SK-N-SH (cell line): ENCODE measurements at regions not wholly inside any gene's neighbourhood (a gene's known extent, or its start where the extent isn't known, plus 50 kb on each side); places are given as distances from the start of the nearest gene placed in this dataset.

Experiments used
- CTCF ChIA-PET: fragments of 300-600, 350-600 bp; formaldehyde crosslinking; extraction: SDS; loops from one replicate; lab custom pipeline; 2021; lab: Yijun Ruan, JAX
- POLR2A ChIA-PET: fragments of 350-600 bp; sonication (Branson Sonifier 250); formaldehyde crosslinking; extraction: SDS; loops from one replicate; lab custom pipeline; 2020; ENCODE audit warnings: antibody characterized with exemption, inconsistent platforms; lab: Yijun Ruan, JAX
- DNase-seq: peaks from one replicate; pipeline ENCODE4 v3.0.0; 2012
- H2AFZ ChIP-seq: fragments of 200-600 bp; sonication (generic); 2 replicates; pipeline ENCODE4 v1.8.1; 2016; ENCODE audit warnings: antibody characterized with exemption, mild to moderate bottlenecking, low read depth
- H3F3A ChIP-seq: fragments of 200-600 bp; sonication (generic); replicated peaks from 2 replicates; pipeline ENCODE3; 2016; ENCODE audit warnings: antibody characterized with exemption, mild to moderate bottlenecking; ENCODE audit not compliant: insufficient read depth
- H3K27ac ChIP-seq, 2 experiments: fragments of 200-500 bp in 1 of 2; fragments of 200-600 bp in 1 of 2; sonication (Bioruptor generic) in 1 of 2; sonication (generic), shearing (Covaris generic) in 1 of 2; 2 replicates each; pipeline versions ENCODE4 v1.5.1 to v1.6.1; 2014 to 2016; ENCODE audit warnings: low read depth in 2 of 2, inconsistent platforms in 1 of 2, low read length in 1 of 2, mild to moderate bottlenecking in 1 of 2, mixed read lengths in 1 of 2
- H3K27me3 ChIP-seq: fragments of 200-600 bp; sonication (generic), shearing (Covaris generic); 2 replicates; pipeline ENCODE4 v1.6.1; 2016; ENCODE audit warnings: mixed run types; ENCODE audit not compliant: insufficient read depth
- H3K36me3 ChIP-seq, 2 experiments: fragments of 200-500 bp in 1 of 2; fragments of 200-600 bp in 1 of 2; sonication (Bioruptor generic) in 1 of 2; sonication (generic) in 1 of 2; replicated peaks in 1 of 2; 2 replicates each; pipeline versions ENCODE3 to v1.5.1; 2014 to 2016; ENCODE audit warnings: low read length in 1 of 2, mild to moderate bottlenecking in 1 of 2; ENCODE audit not compliant: insufficient read depth in 2 of 2, control insufficient read depth in 1 of 2
- H3K4me1 ChIP-seq, 2 experiments: fragments of 200-500 bp in 1 of 2; fragments of 200-600 bp in 1 of 2; sonication (Bioruptor generic) in 1 of 2; sonication (generic), shearing (Covaris generic) in 1 of 2; 2 replicates each; pipeline versions ENCODE4 v1.5.1 to v1.6.1; 2014 to 2016; ENCODE audit warnings: low read depth in 1 of 2, low read length in 1 of 2, mixed run types in 1 of 2; ENCODE audit not compliant: insufficient read depth in 2 of 2, control insufficient read depth in 1 of 2
- H3K4me2 ChIP-seq: fragments of 200-600 bp; sonication (generic), shearing (Covaris generic); 2 replicates; pipeline ENCODE4 v1.6.1; 2017; ENCODE audit warnings: mixed run types
- H3K4me3 ChIP-seq, 2 experiments: fragments of 200-500 bp in 1 of 2; fragments of 200-600 bp in 1 of 2; sonication (Bioruptor generic) in 1 of 2; sonication (generic), shearing (Covaris generic) in 1 of 2; 2 replicates each; pipeline versions ENCODE4 v1.5.1 to v1.8.1; 2014 to 2016; ENCODE audit warnings: low read depth in 2 of 2, inconsistent platforms in 1 of 2, low read length in 1 of 2, mild to moderate bottlenecking in 1 of 2, mixed read lengths in 1 of 2, moderate library complexity in 1 of 2
- H3K79me2 ChIP-seq: fragments of 200-600 bp; sonication (generic); 2 replicates; pipeline ENCODE4 v1.8.1; 2017; ENCODE audit warnings: mild to moderate bottlenecking; ENCODE audit not compliant: insufficient read depth
- H3K9ac ChIP-seq: fragments of 200-600 bp; sonication (generic); 2 replicates; pipeline ENCODE4 v1.6.1; 2017; ENCODE audit warnings: mixed run types
- H3K9me2 ChIP-seq: fragments of 200-600 bp; sonication (generic); 2 replicates; pipeline ENCODE4 v1.6.1; 2017; ENCODE audit warnings: mixed run types
- H3K9me3 ChIP-seq: fragments of 200-600 bp; sonication (generic); 2 replicates; pipeline ENCODE4 v1.6.1; 2017; ENCODE audit warnings: mixed run types, mild to moderate bottlenecking, moderate library complexity
- H4K20me1 ChIP-seq: fragments of 200-600 bp; sonication (generic); 2 replicates; pipeline ENCODE4 v1.6.1; 2017; ENCODE audit warnings: mild to moderate bottlenecking, mixed run types; ENCODE audit not compliant: insufficient read depth
- ELF1 ChIP-seq: IDR thresholded peaks from 2 replicates; pipeline ENCODE4 v1.4.0; 2012
- EZH2phosphoT487 ChIP-seq: fragments of 200-600 bp; sonication (generic); IDR thresholded peaks from 2 replicates; pipeline ENCODE4 v1.6.1; 2017; ENCODE audit warnings: low read depth, mixed run types, mild to moderate bottlenecking, antibody characterized with exemption, moderate library complexity, borderline replicate concordance
- FOSL2 ChIP-seq: IDR thresholded peaks from 2 replicates; pipeline ENCODE4 v1.4.0; 2012; ENCODE audit warnings: low read depth, mild to moderate bottlenecking, moderate library complexity, borderline replicate concordance
- FOXJ3 ChIP-seq: sonication (generic); formaldehyde crosslinking; IDR thresholded peaks from 2 replicates; pipeline ENCODE4 v1.5.1; 2020; ENCODE audit warnings: mild to moderate bottlenecking, missing genetic modification reagents
- FOXM1 ChIP-seq: IDR thresholded peaks from 2 replicates; pipeline ENCODE4 v1.4.0; 2012; ENCODE audit warnings: low read depth, mild to moderate bottlenecking
- GABPA ChIP-seq: IDR thresholded peaks from 2 replicates; pipeline ENCODE4 v1.4.0; 2012; ENCODE audit warnings: low read depth, mild to moderate bottlenecking
- MEF2A ChIP-seq: IDR thresholded peaks from 2 replicates; pipeline ENCODE4 v1.4.0; 2012; ENCODE audit warnings: low read depth, borderline replicate concordance
- NFIC ChIP-seq: IDR thresholded peaks from 2 replicates; pipeline ENCODE4 v1.4.0; 2012; ENCODE audit warnings: borderline replicate concordance
- NRF1 ChIP-seq: IDR thresholded peaks from 2 replicates; pipeline ENCODE4 v1.6.1; 2012; ENCODE audit warnings: low read depth, mild to moderate bottlenecking, low read length
- PBX3 ChIP-seq: IDR thresholded peaks from 2 replicates; pipeline ENCODE4; 2012
- POLR2AphosphoS5 ChIP-seq: IDR thresholded peaks from 2 replicates; pipeline ENCODE4 v1.6.1; 2012; ENCODE audit warnings: low read depth, low read length
- RAD21 ChIP-seq: IDR thresholded peaks from 2 replicates; pipeline ENCODE4 v1.6.1; 2012; ENCODE audit warnings: mild to moderate bottlenecking, low read length
- RCOR1 ChIP-seq: fragments of 150-350 bp; IDR thresholded peaks from 2 replicates; pipeline ENCODE4 v1.6.1; 2017; ENCODE audit warnings: antibody characterized with exemption, low read length
- RFX5 ChIP-seq: IDR thresholded peaks from 2 replicates; pipeline ENCODE4 v1.6.1; 2012; ENCODE audit warnings: mild to moderate bottlenecking, improper control_type of control experiment, low read length
- SIN3A ChIP-seq: IDR thresholded peaks from 2 replicates; pipeline ENCODE4 v1.6.1; 2012; ENCODE audit warnings: low read depth, mild to moderate bottlenecking, low read length, moderate library complexity, borderline replicate concordance
- SMC3 ChIP-seq: IDR thresholded peaks from 2 replicates; pipeline ENCODE4 v1.6.1; 2012; ENCODE audit warnings: low read depth, low read length, improper control_type of control experiment
- TAF1 ChIP-seq: IDR thresholded peaks from 2 replicates; pipeline ENCODE4 v1.6.1; 2012; ENCODE audit warnings: low read depth, mild to moderate bottlenecking, low read length, moderate library complexity, borderline replicate concordance
- TCF12 ChIP-seq: IDR thresholded peaks from 2 replicates; pipeline ENCODE4 v1.4.0; 2012
- TEAD4 ChIP-seq: IDR thresholded peaks from 2 replicates; pipeline ENCODE4 v1.4.0; 2012; ENCODE audit warnings: mild to moderate bottlenecking, borderline replicate concordance; ENCODE audit not compliant: insufficient read depth
- USF2 ChIP-seq: fragments of 150-350 bp; IDR thresholded peaks from 2 replicates; pipeline ENCODE4 v1.6.1; 2017; ENCODE audit warnings: antibody characterized with exemption, low read length, low read depth, borderline replicate concordance
- YY1 ChIP-seq: IDR thresholded peaks from 2 replicates; pipeline ENCODE4 v1.4.0; 2012; ENCODE audit warnings: low read depth, mild to moderate bottlenecking
- ZBTB33 ChIP-seq: IDR thresholded peaks from 2 replicates; pipeline ENCODE4 v1.4.0; 2012; ENCODE audit warnings: low read depth, borderline replicate concordance
- WGBS: methylation state at CpG from one replicate; pipeline ENCODE4 v1.1.6; 2017; ENCODE audit warnings: low lambda C conversion rate; 5-methylcytosine and 5-hydroxymethylcytosine counted together
- TF ChIP-seq, protein P1 (sequence below): fragments of 200-600 bp; sonication (generic); IDR thresholded peaks from 2 replicates; pipeline ENCODE4 v1.6.1; 2017; ENCODE audit warnings: antibody characterized with exemption, mild to moderate bottlenecking, moderate library complexity

- CTCF ChIA-PET, result no interaction called here
- H3K4me1 ChIP-seq, result no peaks in the 10 kb centered on the region
- 6% methylated on average over 3 of the region's 3 CpGs for WGBS
- H3K9ac ChIP-seq, result no peak overlapping the region
- no peaks in the 10 kb centered on the region for H4K20me1 ChIP-seq
- H3K4me3 ChIP-seq, result no peak overlapping the region
- no peaks in the 10 kb centered on the region for H3K9me2 ChIP-seq
- H2AFZ ChIP-seq, result no peak overlapping the region
- H3K9me3 ChIP-seq, result no peaks in the 10 kb centered on the region
- H3K79me2 ChIP-seq, result no peaks in the 10 kb centered on the region
- TF ChIP-seq RCOR1 (no peak), EZH2phosphoT487 (no peak), NFIC (no peak), NRF1 (no peak), SMC3 (no peak), POLR2AphosphoS5 (no peak), MEF2A (no peak), FOSL2 (no peak), TAF1 (no peak), FOXJ3 (CRISPR knock-in tag) (no peak)
- TF ChIP-seq, all 33 proteins: peak for 0
- H3K4me2 ChIP-seq, result no peak overlapping the region
- POLR2A ChIA-PET, result no interaction called here
- DNase-seq, result no peak
- H3K27ac ChIP-seq, result no peak overlapping the region
- H3F3A ChIP-seq, result no peaks in the 10 kb centered on the region
- H3K27me3 ChIP-seq, result no peaks in the 10 kb centered on the region
- no peaks in the 10 kb centered on the region for H3K36me3 ChIP-seq
Observed at GRCh38 chr16:52350031-52350642, 196.8 kb downstream of the TOX3 start.

GRCh38 chr16:52346709-52347108 is 200.2 kb downstream of the TOX3 start:
- Histone ChIP-seq H3K36me3 (no peaks in the 10 kb centered on the region), H3K9me2 (no peaks in the 10 kb centered on the region), H2AFZ (no peak overlapping the region), H3K4me3 (no peak overlapping the region), H3K9ac (no peak overlapping the region), H4K20me1 (no peaks in the 10 kb centered on the region), H3F3A (no peaks in the 10 kb centered on the region), H3K9me3 (no peaks in the 10 kb centered on the region; the same call in 1 of the 2 replicates), H3K4me1 (no peaks in the 10 kb centered on the region), H3K27me3 (no peaks in the 10 kb centered on the region), H3K4me2 (no peak overlapping the region), H3K79me2 (no peaks in the 10 kb centered on the region), H3K27ac (no peak overlapping the region)
- TF ChIP-seq PBX3 (no peak), USF2 (no peak), ELF1 (no peak), ZBTB33 (no peak), NFIC (no peak), TCF12 (no peak), FOXM1 (no peak), RAD21 (no peak), NRF1 (no peak), TEAD4 (no peak), RFX5 (no peak), RCOR1 (no peak), FOSL2 (no peak), TAF1 (no peak), SIN3A (no peak), YY1 (no peak), GABPA (no peak)
- TF ChIP-seq, protein P1, sequence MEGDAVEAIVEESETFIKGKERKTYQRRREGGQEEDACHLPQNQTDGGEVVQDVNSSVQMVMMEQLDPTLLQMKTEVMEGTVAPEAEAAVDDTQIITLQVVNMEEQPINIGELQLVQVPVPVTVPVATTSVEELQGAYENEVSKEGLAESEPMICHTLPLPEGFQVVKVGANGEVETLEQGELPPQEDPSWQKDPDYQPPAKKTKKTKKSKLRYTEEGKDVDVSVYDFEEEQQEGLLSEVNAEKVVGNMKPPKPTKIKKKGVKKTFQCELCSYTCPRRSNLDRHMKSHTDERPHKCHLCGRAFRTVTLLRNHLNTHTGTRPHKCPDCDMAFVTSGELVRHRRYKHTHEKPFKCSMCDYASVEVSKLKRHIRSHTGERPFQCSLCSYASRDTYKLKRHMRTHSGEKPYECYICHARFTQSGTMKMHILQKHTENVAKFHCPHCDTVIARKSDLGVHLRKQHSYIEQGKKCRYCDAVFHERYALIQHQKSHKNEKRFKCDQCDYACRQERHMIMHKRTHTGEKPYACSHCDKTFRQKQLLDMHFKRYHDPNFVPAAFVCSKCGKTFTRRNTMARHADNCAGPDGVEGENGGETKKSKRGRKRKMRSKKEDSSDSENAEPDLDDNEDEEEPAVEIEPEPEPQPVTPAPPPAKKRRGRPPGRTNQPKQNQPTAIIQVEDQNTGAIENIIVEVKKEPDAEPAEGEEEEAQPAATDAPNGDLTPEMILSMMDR, result no peak
- no peak for DNase-seq
- 2% methylated on average over 2 of the region's 2 CpGs for WGBS
- ChIA-PET POLR2A (no interaction called here), CTCF (no interaction called here)
